Osteoblast (primary cell): ENCODE measurements at regions not wholly inside any gene's neighbourhood (a gene's known extent, or its start where the extent isn't known, plus 50 kb on each side); places are given as distances from the start of the nearest gene placed in this dataset.
"Not testable (repeated sequence)": the region's sequence is repeated elsewhere in the genome, so short reads cannot be mapped to it uniquely, and the experiment has no call there.

Source experiments
- DNase-seq: peaks from one replicate; pipeline ENCODE4 v3.0.0; 2011; ENCODE audit warnings: low spot score, mixed read lengths; ENCODE audit not compliant: insufficient read length; ENCODE audit errors: missing footprints
- H2AFZ ChIP-seq: 2 replicates; pipeline ENCODE4 v1.6.0; 2011; ENCODE audit warnings: mild to moderate bottlenecking, low read length
- H3K27ac ChIP-seq: 2 replicates; pipeline ENCODE4 v1.5.1; 2011; ENCODE audit warnings: mild to moderate bottlenecking, low read depth, low read length, moderate library complexity
- H3K27me3 ChIP-seq: 2 replicates; pipeline ENCODE4 v1.6.0; 2012; ENCODE audit warnings: mild to moderate bottlenecking, control low read depth, inconsistent platforms, low read length, moderate library complexity; ENCODE audit not compliant: insufficient read depth
- H3K36me3 ChIP-seq: 2 replicates; pipeline ENCODE4 v1.5.1; 2011; ENCODE audit warnings: mild to moderate bottlenecking, low read length, control low read depth, moderate library complexity; ENCODE audit not compliant: insufficient read depth
- H3K4me1 ChIP-seq: 2 replicates; pipeline ENCODE4 v1.5.1; 2011; ENCODE audit warnings: mild to moderate bottlenecking, low read length, control low read depth, moderate library complexity; ENCODE audit not compliant: insufficient read depth
- H3K4me2 ChIP-seq: 2 replicates; pipeline ENCODE4 v1.6.0; 2011; ENCODE audit warnings: mild to moderate bottlenecking, low read length; ENCODE audit not compliant: insufficient read depth
- H3K4me3 ChIP-seq: fragments of 200-600 bp; sonication (generic); 3 replicates; pipeline ENCODE4 v1.5.1; 2012; ENCODE audit warnings: mild to moderate bottlenecking, low read length, inconsistent platforms; ENCODE audit not compliant: insufficient read depth
- H3K79me2 ChIP-seq: 2 replicates; pipeline ENCODE4 v1.6.0; 2012; ENCODE audit warnings: mild to moderate bottlenecking, low read length, control low read depth, inconsistent platforms; ENCODE audit not compliant: insufficient read depth
- H3K9me3 ChIP-seq: 2 replicates; pipeline ENCODE4 v1.5.1; 2011; ENCODE audit warnings: low read depth, low read length, control low read depth
- H4K20me1 ChIP-seq: 2 replicates; pipeline ENCODE4 v1.6.0; 2012; ENCODE audit warnings: mild to moderate bottlenecking, low read length, control low read depth; ENCODE audit not compliant: insufficient read depth
- CTCF ChIP-seq: IDR thresholded peaks from 2 replicates; pipeline ENCODE4 v1.5.1; 2011; ENCODE audit warnings: mild to moderate bottlenecking, low read depth, low read length, moderate library complexity; ENCODE audit errors: extremely low read depth

DNA sequence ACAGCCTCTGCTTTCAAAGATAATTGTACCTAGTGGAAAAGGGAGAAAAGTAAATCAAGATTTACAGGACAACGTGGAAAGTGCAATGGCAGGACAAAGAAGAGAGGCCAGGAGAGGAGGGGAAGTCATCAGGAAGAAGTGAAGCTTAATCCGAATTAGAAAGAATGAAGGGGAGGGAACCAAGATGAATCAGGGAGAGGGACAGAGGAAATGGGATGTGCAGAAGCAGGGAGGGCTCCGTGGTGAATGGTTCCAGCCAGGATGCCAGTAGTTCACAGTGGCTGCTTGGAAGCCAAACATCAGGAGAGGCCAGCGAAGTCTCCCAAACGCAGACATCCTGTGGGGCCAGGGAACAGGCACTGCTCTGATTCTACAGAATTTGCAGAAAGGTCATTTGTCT lies 144.4 kb downstream of the LIG4 start:
- Histone ChIP-seq H3K9me3 (no peaks in the 10 kb centered on the region), H3K36me3 (no peaks in the 10 kb centered on the region), H3K4me1 (no peaks in the 10 kb centered on the region), H3K27me3 (no peaks in the 10 kb centered on the region), H2AFZ (no peak overlapping the region), H3K4me2 (no peak overlapping the region), H3K4me3 (no peak overlapping the region), H3K27ac (no peak overlapping the region), H4K20me1 (no peaks in the 10 kb centered on the region), H3K79me2 (no peaks in the 10 kb centered on the region)
- TF ChIP-seq CTCF: no peak
- DNase-seq: no peak

DNA sequence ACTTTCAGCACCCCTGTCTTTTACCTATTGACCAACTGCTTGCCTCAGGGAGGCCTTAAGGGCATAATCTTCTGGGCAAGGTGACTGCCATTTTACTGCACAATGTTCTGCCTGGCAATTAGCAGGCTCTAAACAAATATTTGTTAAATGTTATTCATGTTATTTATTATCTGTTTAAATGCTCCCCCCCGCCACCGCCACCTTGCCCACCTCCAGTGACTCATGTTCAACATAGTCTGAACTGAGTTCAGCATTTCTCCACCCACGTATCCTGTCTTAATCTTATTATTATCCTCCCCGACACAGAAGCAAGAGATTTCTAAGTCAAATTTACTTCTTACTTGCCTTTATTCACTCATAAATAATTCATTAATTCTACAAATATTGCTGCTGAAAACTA lies 144.8 kb downstream of the LIG4 start:
- H4K20me1 ChIP-seq: no peaks in the 10 kb centered on the region
- H3K4me2 ChIP-seq: no peak overlapping the region
- H3K36me3 ChIP-seq: no peaks in the 10 kb centered on the region
- no peak overlapping the region for H3K27ac ChIP-seq
- H2AFZ ChIP-seq: no peak overlapping the region
- no peaks in the 10 kb centered on the region for H3K9me3 ChIP-seq
- TF ChIP-seq CTCF: no peak
- H3K27me3 ChIP-seq: no peaks in the 10 kb centered on the region
- DNase-seq: no peak
- H3K79me2 ChIP-seq: no peaks in the 10 kb centered on the region
- no peak overlapping the region for H3K4me3 ChIP-seq
- no peaks in the 10 kb centered on the region for H3K4me1 ChIP-seq

DNA sequence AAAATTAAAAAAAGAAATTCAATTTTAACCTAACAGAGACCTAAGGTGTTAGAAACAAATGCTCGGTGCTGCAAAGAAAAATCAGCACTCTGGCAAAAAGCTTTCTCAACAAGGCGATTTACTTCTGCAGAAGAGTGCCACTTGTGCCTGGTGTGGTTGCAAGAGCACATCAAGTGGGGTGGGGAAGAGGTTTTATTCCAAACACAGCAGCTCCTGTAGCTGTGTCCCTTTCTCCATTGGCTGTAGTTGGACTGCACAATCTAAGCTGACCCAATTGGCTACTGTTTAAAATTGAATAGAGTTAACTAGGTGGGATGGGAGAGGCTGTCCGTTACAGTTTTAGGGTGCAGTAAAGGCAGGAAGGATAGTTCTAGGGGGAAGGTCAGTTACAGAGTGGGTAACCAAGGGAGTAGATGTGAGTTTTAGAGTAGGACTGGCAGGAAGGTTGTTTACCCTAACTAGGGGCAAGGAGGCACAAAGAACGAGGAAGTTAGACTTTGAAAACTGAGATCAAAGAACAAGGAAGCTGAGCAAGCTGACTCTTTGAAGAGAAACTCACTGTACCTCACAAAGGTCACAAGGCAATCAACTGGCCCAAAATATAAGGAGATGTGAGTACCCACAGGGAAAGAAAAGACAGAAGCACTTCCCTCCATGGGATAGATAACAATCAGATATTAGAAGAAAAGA lies 145.7 kb downstream of the LIG4 start:
- H2AFZ ChIP-seq: no peak overlapping the region
- H3K4me3 ChIP-seq: no peak overlapping the region
- no peaks in the 10 kb centered on the region for H3K36me3 ChIP-seq
- H3K4me2 ChIP-seq: no peak overlapping the region
- no peak for TF ChIP-seq CTCF
- H3K4me1 ChIP-seq: no peaks in the 10 kb centered on the region
- H4K20me1 ChIP-seq: no peaks in the 10 kb centered on the region
- no peaks in the 10 kb centered on the region for H3K27me3 ChIP-seq
- DNase-seq: no peak
- no peak overlapping the region for H3K27ac ChIP-seq
- H3K79me2 ChIP-seq: no peaks in the 10 kb centered on the region
- no peaks in the 10 kb centered on the region for H3K9me3 ChIP-seq

DNA sequence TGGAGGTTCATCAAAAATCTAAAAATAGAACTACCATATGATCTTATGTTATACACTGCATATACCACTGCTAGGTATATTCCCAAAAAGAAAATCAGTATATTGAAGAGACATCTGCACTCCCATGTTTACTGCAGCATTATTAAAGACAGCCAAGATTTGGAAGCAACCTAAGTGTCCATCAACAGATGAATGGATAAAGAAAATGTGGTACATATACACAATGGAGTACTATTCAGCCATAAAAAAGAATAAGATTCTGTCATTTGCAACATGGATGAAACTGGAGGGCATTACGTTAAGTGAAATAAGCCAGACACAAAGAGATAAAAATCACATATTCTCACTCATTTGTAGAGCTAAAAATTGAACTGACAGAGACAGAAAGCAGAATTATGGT lies 151.0 kb downstream of the LIG4 start:
- not testable (repeated sequence) for H3K4me3 ChIP-seq, H3K36me3 ChIP-seq, H2AFZ ChIP-seq, DNase-seq, H3K79me2 ChIP-seq, H3K27ac ChIP-seq, H3K4me2 ChIP-seq, H3K4me1 ChIP-seq, H4K20me1 ChIP-seq, H3K27me3 ChIP-seq, H3K9me3 ChIP-seq
